Lower lobe of right lung (tissue), 2 donors: ENCODE measurements at regions not wholly inside any gene's neighbourhood (a gene's known extent, or its start where the extent isn't known, plus 50 kb on each side); places are given as distances from the start of the nearest gene placed in this dataset.

Experiments
- ATAC-seq, 2 donors: fragments of 200-7000 bp; cut with Tn5 transposase; one replicate each; pipeline ENCODE4 v1.9.1; 2020 to 2022; ENCODE audit warnings: mild to moderate bottlenecking in 2 of 2, moderate library complexity in 2 of 2
- DNase-seq: peaks from one replicate; pipeline ENCODE4 v3.0.0-alpha.2; 2020
- H3K27ac ChIP-seq: fragments of 200-600 bp; one replicate; pipeline ENCODE4 v1.8.0; 2022
- H3K27me3 ChIP-seq: fragments of 200-600 bp; one replicate; pipeline ENCODE4 v1.8.0; 2022; ENCODE audit warnings: low read depth
- H3K36me3 ChIP-seq: fragments of 200-600 bp; one replicate; pipeline ENCODE4 v1.8.0; 2022; ENCODE audit warnings: mild to moderate bottlenecking
- H3K4me1 ChIP-seq: fragments of 200-600 bp; one replicate; pipeline ENCODE4 v1.8.0; 2022
- H3K4me3 ChIP-seq: fragments of 200-600 bp; one replicate; pipeline ENCODE4 v1.8.0; 2022; ENCODE audit warnings: mild to moderate bottlenecking
- H3K9me3 ChIP-seq: fragments of 200-600 bp; one replicate; pipeline ENCODE4 v1.8.0; 2022
- CTCF ChIP-seq: fragments of 200-600 bp; IDR thresholded peaks from one replicate; pipeline ENCODE4 v1.8.0; 2022; ENCODE audit warnings: antibody characterized with exemption, mild to moderate bottlenecking
- intact Hi-C: fragments of 100-400 bp; cut with DNase I; formaldehyde crosslinking; loops from one replicate; pipeline ENCODE4 v1.11.0; 2022
- donor health status: DM: no; HTN: yes; CAD: no; lungs with severe emphysema.

- no peak for DNase-seq
- intact Hi-C loops: no loop called here
- H3K4me3 ChIP-seq: no peak overlapping the region
- no peaks in the 10 kb centered on the region for H3K36me3 ChIP-seq
- H3K4me1 ChIP-seq: no peaks in the 10 kb centered on the region
- no peaks in the 10 kb centered on the region for H3K9me3 ChIP-seq
- H3K27ac ChIP-seq: no peak overlapping the region
- no peaks in the 10 kb centered on the region for H3K27me3 ChIP-seq
- no peak for ATAC-seq
- TF ChIP-seq CTCF: no peak
Observed at GRCh38 chr2:122635686-122636085, 880.2 kb downstream of the TSN start.

GRCh38 chr2:122636097-122636496 lies 880.6 kb downstream of the TSN start:
- Histone ChIP-seq H3K9me3 (no peaks in the 10 kb centered on the region), H3K4me1 (no peaks in the 10 kb centered on the region), H3K27me3 (no peaks in the 10 kb centered on the region), H3K27ac (no peak overlapping the region), H3K4me3 (no peak overlapping the region), H3K36me3 (no peaks in the 10 kb centered on the region)
- no peak for TF ChIP-seq CTCF
- ATAC-seq: no peak
- intact Hi-C loops: no loop called here
- DNase-seq: no peak

GRCh38 chr2:122639176-122639575 lies 883.7 kb downstream of the TSN start:
- Histone ChIP-seq H3K36me3 (no peaks in the 10 kb centered on the region), H3K27me3 (no peaks in the 10 kb centered on the region), H3K27ac (no peak overlapping the region), H3K9me3 (no peaks in the 10 kb centered on the region), H3K4me1 (no peaks in the 10 kb centered on the region), H3K4me3 (no peak overlapping the region)
- no peak for ATAC-seq
- no peak for TF ChIP-seq CTCF
- DNase-seq: no peak
- intact Hi-C loops: no loop called here

GRCh38 chr2:122639711-122640110 lies 884.3 kb downstream of the TSN start:
- Histone ChIP-seq H3K27ac (no peak overlapping the region), H3K4me3 (no peak overlapping the region), H3K4me1 (no peaks in the 10 kb centered on the region), H3K9me3 (no peaks in the 10 kb centered on the region), H3K27me3 (no peaks in the 10 kb centered on the region), H3K36me3 (no peaks in the 10 kb centered on the region)
- ATAC-seq: no peak
- no peak for DNase-seq
- no peak for TF ChIP-seq CTCF
- intact Hi-C loops: no loop called here

GRCh38 chr2:122643725-122644329 lies 888.4 kb downstream of the TSN start:
- Histone ChIP-seq H3K36me3 (no peaks in the 10 kb centered on the region), H3K27me3 (no peaks in the 10 kb centered on the region), H3K27ac (no peak overlapping the region), H3K4me1 (no peaks in the 10 kb centered on the region), H3K4me3 (no peak overlapping the region), H3K9me3 (no peaks in the 10 kb centered on the region)
- ATAC-seq: no peak
- intact Hi-C loops: no loop called here
- DNase-seq: no peak
- no peak for TF ChIP-seq CTCF

- no peak overlapping the region for H3K4me3 ChIP-seq
- no peaks in the 10 kb centered on the region for H3K36me3 ChIP-seq
- no peaks in the 10 kb centered on the region for H3K27me3 ChIP-seq
- intact Hi-C loops: no loop called here
- no peak overlapping the region for H3K27ac ChIP-seq
- H3K4me1 ChIP-seq: no peaks in the 10 kb centered on the region
- DNase-seq: no peak
- TF ChIP-seq CTCF: no peak
- no peaks in the 10 kb centered on the region for H3K9me3 ChIP-seq
- no peak for ATAC-seq
Observed at GRCh38 chr2:122651236-122651635, 895.8 kb downstream of the TSN start.
